A172 (cell line): ENCODE measurements at regions not wholly inside any gene's neighbourhood (a gene's known extent, or its start where the extent isn't known, plus 50 kb on each side); places are given as distances from the start of the nearest gene placed in this dataset.

Experiments used
- DNase-seq: peaks from one replicate; pipeline ENCODE4 v3.0.0-alpha.2; 2015; ENCODE audit warnings: low spot score

GRCh38 chr7:16144361-16144760 lies 277.0 kb downstream of the CRPPA start:
- DNase-seq, result no peak

DNA sequence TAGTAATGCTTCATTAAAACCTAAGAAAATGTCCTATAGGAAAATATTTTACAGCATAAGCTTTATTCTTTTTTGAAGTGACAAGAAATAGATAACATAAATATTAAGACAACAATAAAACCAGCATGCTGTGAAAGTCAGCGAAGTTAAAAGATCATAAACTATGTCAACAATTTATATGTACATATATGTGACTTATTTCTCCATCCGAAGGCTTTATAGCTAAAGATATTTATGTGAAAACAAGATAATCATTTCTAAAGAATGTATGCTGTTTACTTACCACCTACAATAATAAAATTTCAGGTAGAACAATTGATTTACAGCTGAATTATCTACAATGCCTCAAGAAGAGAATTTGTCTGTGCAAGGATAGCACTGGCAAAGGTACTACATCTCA lies 283.4 kb downstream of the CRPPA start:
- DNase-seq, result no peak

DNA sequence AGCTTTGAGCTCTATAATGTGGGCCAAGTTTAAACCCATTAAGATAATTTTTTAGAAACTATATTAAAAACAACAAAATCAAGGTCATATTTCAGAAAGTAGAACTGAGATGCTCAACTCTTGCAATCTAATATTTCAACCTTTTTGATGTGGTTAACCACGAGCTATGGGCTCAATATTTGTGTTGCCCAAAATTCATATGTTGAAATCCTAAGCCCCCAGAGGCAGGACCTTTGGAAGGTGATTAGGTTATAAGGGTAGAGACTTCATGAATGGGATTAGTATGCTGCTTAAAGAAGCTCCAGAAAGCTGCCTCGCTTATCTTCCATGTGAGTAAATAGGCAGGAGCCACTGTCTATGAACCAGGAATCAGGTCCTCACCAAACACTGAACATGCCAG lies 284.4 kb downstream of the CRPPA start:
- DNase-seq, result no peak

GRCh38 chr7:16135658-16136057 lies 285.7 kb downstream of the CRPPA start:
- DNase-seq, result no peak

- peak; percentile 10 for DNase-seq
These were observed 290.9 kb downstream of the CRPPA start for GRCh38 chr7:16130111-16131110.

- peak; percentile 46 for DNase-seq
These were observed 291.8 kb downstream of the CRPPA start for GRCh38 chr7:16129431-16130110.

DNA sequence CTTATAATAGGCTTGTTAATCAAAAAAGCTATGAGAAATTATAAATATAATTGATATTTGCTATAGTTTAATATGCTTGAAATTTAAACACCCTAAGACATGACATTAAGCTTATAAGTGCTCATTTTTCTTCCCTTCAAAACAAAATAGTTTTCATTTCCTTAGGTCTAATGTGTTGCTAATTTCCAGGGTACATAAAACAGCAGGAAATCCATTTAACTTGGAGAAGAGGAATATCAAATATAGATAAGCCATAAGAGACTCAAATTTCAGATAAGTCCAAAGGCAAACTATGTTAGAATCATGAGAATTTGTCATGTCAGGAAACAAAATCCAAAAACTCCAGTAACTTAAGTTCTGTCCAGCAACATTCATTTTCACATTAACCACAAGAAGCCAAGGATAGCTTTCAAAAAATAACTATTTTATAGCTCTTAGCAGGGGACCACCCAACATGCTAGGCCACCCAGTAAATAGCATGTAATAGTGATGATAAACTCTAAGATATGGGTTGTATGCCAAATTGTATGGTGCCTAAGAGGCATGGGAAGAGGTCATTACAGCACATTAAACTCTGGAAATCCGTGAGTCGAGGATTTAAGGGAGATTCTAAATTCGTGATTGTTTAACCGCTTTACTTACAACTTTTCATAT lies 298.1 kb downstream of the CRPPA start:
- DNase-seq, result no peak

DNA sequence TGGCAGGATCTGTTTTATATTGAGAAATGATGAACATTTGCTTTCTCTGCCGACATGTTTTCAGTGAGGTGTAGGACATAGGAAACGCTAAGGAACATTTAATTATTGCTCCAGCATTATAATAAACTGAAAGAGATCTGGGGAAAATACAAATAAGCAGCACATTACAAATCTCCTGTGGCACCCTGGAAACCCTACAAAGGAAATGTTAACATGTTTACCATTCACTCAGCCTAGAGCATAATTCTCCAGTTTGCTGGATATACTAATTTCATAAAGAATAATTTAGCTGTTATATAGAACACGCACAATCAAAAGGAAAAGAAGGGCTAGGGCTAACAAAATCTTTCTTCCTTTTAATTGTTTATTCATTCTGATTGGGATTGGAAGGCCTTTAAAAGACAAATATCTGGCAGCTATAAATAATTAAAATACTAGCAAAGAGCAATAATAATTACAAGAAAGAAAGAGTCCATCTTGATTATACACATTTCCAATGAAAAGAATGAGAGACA lies 299.4 kb downstream of the CRPPA start:
- no peak for DNase-seq

DNA sequence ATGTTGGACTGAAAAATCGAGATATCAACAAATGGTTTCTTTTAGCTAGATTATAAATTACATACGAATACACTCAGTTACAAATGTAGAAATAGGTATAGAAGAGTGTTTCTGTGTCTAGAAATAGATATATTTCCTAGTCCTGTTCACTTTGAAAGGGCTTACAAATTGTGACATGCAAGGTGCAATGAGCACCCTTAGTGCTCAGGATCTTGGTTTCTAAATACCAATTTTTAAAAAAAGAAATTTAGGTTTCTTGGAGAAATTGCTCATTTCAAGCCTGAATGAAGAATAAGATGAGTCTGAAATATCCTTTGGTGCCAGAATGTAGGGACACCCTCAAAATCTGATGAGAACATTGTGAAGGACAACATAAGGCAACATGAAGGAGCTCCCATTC lies 306.0 kb downstream of the CRPPA start:
- no peak for DNase-seq

DNA sequence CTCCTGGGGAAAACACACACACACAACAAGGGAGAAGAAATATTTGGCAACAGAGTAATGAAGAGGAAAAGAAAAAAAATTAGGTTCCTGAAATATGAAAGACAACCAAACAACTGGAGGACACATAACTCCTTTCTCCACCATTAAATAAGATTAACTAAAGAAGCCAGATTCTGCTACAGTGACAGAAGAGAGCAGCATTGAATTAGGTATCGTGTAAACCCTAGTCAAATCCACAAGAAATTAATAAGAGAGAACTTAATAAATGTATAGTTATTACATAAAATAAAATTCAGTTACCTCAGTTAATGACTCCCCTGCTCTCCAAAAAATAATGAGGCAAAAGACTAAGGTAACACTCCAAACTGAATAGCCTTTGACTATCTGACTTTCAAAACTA lies 306.7 kb downstream of the CRPPA start:
- DNase-seq, result peak; percentile 35

- DNase-seq, result no peak
These were observed 307.3 kb downstream of the CRPPA start for GRCh38 chr7:16114071-16114470.

DNA sequence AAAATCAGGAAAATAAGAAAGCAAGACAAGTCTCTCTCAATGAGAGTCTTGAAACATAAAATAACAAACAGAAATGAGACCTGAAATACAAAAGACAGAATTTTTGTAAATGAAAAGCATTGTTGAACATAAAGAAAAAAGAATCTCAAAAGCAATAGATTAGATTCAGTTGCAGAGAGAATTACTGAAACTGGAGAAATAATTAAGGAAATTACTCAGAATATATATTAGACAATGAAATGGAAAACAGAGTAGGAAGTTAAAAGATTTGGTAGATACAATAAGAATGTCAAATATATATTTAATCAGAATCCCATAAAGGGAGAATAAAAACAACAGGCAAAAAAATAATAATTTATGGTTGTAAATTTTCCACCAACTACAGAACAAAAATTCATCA lies 308.3 kb downstream of the CRPPA start:
- no peak for DNase-seq

- DNase-seq, result no peak
These were observed 314.5 kb downstream of the CRPPA start for GRCh38 chr7:16106869-16107268.

DNA sequence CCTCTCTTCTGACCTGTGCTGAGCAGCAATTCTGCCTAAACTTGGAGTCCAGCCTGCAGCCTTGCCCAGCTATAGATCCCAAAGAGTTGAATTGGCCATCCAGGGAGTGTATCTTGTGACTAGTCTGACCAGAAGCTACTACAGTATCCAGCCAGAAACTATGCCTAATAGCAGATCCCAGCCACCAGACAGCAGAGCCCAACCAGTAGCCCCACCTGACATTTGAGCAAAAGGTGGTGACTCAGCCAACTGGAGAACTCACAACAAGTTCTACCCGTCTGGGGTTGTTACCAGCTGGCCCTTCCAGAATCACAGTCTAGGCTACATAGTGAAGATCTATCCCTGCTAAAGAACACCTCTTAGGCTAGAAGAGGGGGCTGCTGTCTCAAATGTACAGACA lies 315.0 kb downstream of the CRPPA start:
- no peak for DNase-seq

- DNase-seq, result no peak
These were observed 322.0 kb downstream of the CRPPA start for GRCh38 chr7:16099302-16099849.

GRCh38 chr7:16098585-16099179 lies 322.7 kb downstream of the CRPPA start:
- peak; percentile 11 for DNase-seq

- DNase-seq, result no peak
These were observed 323.3 kb downstream of the CRPPA start for GRCh38 chr7:16098058-16098457.

GRCh38 chr7:16095171-16095950 lies 326.0 kb downstream of the CRPPA start:
- DNase-seq, result no peak

DNA sequence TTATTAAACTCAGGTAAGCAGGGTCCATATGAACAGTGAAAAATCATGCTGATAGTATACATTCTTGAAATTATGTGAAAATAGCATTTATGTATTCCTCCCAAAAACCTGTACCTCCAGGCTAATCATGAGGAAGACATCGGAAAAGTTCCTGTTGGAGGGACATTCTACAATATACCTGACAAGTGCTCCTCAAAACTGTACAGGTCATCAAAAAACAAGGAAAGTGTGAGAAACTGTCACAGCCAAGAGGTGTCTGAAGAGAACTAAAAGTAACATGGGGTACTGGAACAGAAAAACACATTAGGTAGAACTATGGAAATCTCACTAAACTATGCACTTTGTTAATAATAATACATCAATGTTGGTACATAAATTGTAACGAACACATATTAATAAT lies 326.7 kb downstream of the CRPPA start:
- no peak for DNase-seq

- no peak for DNase-seq
These were observed 328.6 kb downstream of the CRPPA start for GRCh38 chr7:16092711-16093110.
